A673 (cell line): ENCODE measurements at regions not wholly inside any gene's neighbourhood (a gene's known extent, or its start where the extent isn't known, plus 50 kb on each side); places are given as distances from the start of the nearest gene placed in this dataset.

Experiments used
- BruUV-seq: library from RNA; stranded (reverse); fragments of 400-500 nt; replicated peaks from 2 replicates; lab custom pipeline; 2021; lab: Mats Ljungman, UMichigan
- CTCF ChIA-PET: fragments of 300-600 bp; sonication (Branson Sonifier 250); formaldehyde crosslinking; loops from one replicate; lab custom pipeline; 2022; ENCODE audit warnings: antibody characterized with exemption; lab: Charles Lee
- POLR2A ChIA-PET: fragments of 300-600 bp; sonication (Branson Sonifier 250); formaldehyde crosslinking; loops from one replicate; lab custom pipeline; 2022; ENCODE audit warnings: antibody characterized with exemption; ENCODE audit not compliant: low non-redundant PET; lab: Charles Lee
- DNase-seq: peaks from one replicate; pipeline ENCODE4 v3.0.0-alpha.2; 2015; ENCODE audit warnings: low spot score
- H3K27ac ChIP-seq: fragments of 200-600 bp; sonication (generic); 2 replicates; pipeline ENCODE4 v1.5.1; 2016; ENCODE audit warnings: mixed run types, low read depth, mild to moderate bottlenecking, mixed read lengths, antibody characterized with exemption, low read length; ENCODE audit not compliant: poor library complexity, severe bottlenecking
- H3K27me3 ChIP-seq: fragments of 200-600 bp; sonication (generic); replicated peaks from 2 replicates; pipeline ENCODE4 v1.6.1; 2017; ENCODE audit warnings: mixed run types, low read depth, mild to moderate bottlenecking, mixed read lengths, antibody characterized with exemption, low read length; ENCODE audit not compliant: insufficient read depth, poor library complexity
- H3K36me3 ChIP-seq: fragments of 200-600 bp; sonication (generic); 2 replicates; pipeline ENCODE4 v1.6.1; 2016; ENCODE audit warnings: mixed run types, mild to moderate bottlenecking, mixed read lengths, antibody characterized with exemption, low read length; ENCODE audit not compliant: insufficient read depth, poor library complexity, severe bottlenecking
- H3K4me1 ChIP-seq: fragments of 200-600 bp; sonication (generic); 2 replicates; pipeline ENCODE4 v1.6.1; 2017; ENCODE audit warnings: mixed run types, mild to moderate bottlenecking, mixed read lengths, antibody characterized with exemption, low read length; ENCODE audit not compliant: insufficient read depth, poor library complexity, severe bottlenecking
- H3K4me3 ChIP-seq: fragments of 200-600 bp; sonication (generic); 2 replicates; pipeline ENCODE4 v1.5.1; 2016; ENCODE audit warnings: low read depth, mixed run types, mild to moderate bottlenecking, mixed read lengths, low read length; ENCODE audit not compliant: poor library complexity, severe bottlenecking
- H3K9me3 ChIP-seq: fragments of 200-600 bp; sonication (generic); 2 replicates; pipeline ENCODE4 v1.6.1; 2016; ENCODE audit warnings: mixed run types, low read depth, mild to moderate bottlenecking, mixed read lengths, antibody characterized with exemption, low read length; ENCODE audit not compliant: poor library complexity, severe bottlenecking
- EZH2 ChIP-seq: fragments of 200-600 bp; sonication (generic); IDR thresholded peaks from 2 replicates; pipeline ENCODE4 v1.6.1; 2017; ENCODE audit warnings: borderline replicate concordance, low read depth, mild to moderate bottlenecking, mixed read lengths, antibody characterized with exemption, low read length; ENCODE audit not compliant: poor library complexity, severe bottlenecking
- intact Hi-C: fragments of 100-400 bp; cut with micrococcal nuclease; formaldehyde crosslinking; loops from one replicate; pipeline ENCODE4 v1.10.0; 2022; ENCODE audit not compliant: unreplicated experiment
- TF ChIP-seq, protein P1 (sequence below): fragments of 300-800, 200-600 bp; sonication (generic); conservative IDR thresholded peaks from 2 replicates; pipeline ENCODE4 v1.5.1; 2017; ENCODE audit warnings: low read depth, mild to moderate bottlenecking, antibody characterized with exemption, low read length, moderate library complexity, mixed read lengths

GRCh38 chr22:44422746-44423380 is 75.2 kb downstream of the RTL6 start:
- no peaks in the 10 kb centered on the region for H3K36me3 ChIP-seq
- intact Hi-C loops = no loop called here
- H3K4me3 ChIP-seq = no peak overlapping the region
- H3K27me3 ChIP-seq = no peaks in the 10 kb centered on the region
- BruUV-seq = no TSS peak
- H3K9me3 ChIP-seq = peaks cover 8% of the 10 kb centered on the region
- no peak for DNase-seq
- no peak overlapping the region for H3K27ac ChIP-seq
- CTCF ChIA-PET = no interaction called here
- TF ChIP-seq, protein P1, sequence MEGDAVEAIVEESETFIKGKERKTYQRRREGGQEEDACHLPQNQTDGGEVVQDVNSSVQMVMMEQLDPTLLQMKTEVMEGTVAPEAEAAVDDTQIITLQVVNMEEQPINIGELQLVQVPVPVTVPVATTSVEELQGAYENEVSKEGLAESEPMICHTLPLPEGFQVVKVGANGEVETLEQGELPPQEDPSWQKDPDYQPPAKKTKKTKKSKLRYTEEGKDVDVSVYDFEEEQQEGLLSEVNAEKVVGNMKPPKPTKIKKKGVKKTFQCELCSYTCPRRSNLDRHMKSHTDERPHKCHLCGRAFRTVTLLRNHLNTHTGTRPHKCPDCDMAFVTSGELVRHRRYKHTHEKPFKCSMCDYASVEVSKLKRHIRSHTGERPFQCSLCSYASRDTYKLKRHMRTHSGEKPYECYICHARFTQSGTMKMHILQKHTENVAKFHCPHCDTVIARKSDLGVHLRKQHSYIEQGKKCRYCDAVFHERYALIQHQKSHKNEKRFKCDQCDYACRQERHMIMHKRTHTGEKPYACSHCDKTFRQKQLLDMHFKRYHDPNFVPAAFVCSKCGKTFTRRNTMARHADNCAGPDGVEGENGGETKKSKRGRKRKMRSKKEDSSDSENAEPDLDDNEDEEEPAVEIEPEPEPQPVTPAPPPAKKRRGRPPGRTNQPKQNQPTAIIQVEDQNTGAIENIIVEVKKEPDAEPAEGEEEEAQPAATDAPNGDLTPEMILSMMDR = no peak
- TF ChIP-seq EZH2 = no peak
- H3K4me1 ChIP-seq = no peaks in the 10 kb centered on the region
- POLR2A ChIA-PET = interaction anchor here (0.5 to 0.7 kb wide), 2 partner anchors 61 to 792 kb away, joined by 3 to 18 read pairs; no protein-coding TSS in a partner anchor

- no peaks in the 10 kb centered on the region for H3K4me1 ChIP-seq
- ChIA-PET CTCF (no interaction called here), POLR2A (no interaction called here)
- H3K4me3 ChIP-seq = no peak overlapping the region
- DNase-seq = no peak
- no peaks in the 10 kb centered on the region for H3K36me3 ChIP-seq
- TF ChIP-seq EZH2 = no peak
- TF ChIP-seq, protein P1 = no peak
- intact Hi-C loops = no loop called here
- H3K9me3 ChIP-seq = peaks cover 13% of the 10 kb centered on the region
- peaks cover 3% of the 10 kb centered on the region for H3K27me3 ChIP-seq
- BruUV-seq = no TSS peak
- H3K27ac ChIP-seq = no peak overlapping the region
These were observed 78.6 kb downstream of the RTL6 start for GRCh38 chr22:44419429-44419828.

- POLR2A ChIA-PET = no interaction called here
- Histone ChIP-seq H3K27me3 (peaks cover 3% of the 10 kb centered on the region), H3K9me3 (peaks cover 5% of the 10 kb centered on the region), H3K36me3 (no peaks in the 10 kb centered on the region), H3K4me3 (no peak overlapping the region), H3K27ac (no peak overlapping the region), H3K4me1 (no peaks in the 10 kb centered on the region)
- TF ChIP-seq, protein P1 = no peak
- TF ChIP-seq EZH2 = no peak
- BruUV-seq = no TSS peak
- intact Hi-C loops = no loop called here
- DNase-seq = no peak
- CTCF ChIA-PET = no interaction called here
These were observed 84.8 kb downstream of the RTL6 start for GRCh38 chr22:44413211-44413610.
